Retinal pigment epithelial cell (primary cell): ENCODE measurements at regions not wholly inside any gene's neighbourhood (a gene's known extent, or its start where the extent isn't known, plus 50 kb on each side); places are given as distances from the start of the nearest gene placed in this dataset.
"Not testable (repeated sequence)": the region's sequence is repeated elsewhere in the genome, so short reads cannot be mapped to it uniquely, and the experiment has no call there.

Experiments
- DNase-seq: peaks from one replicate; pipeline ENCODE4 v3.0.0-alpha.2; 2010; ENCODE audit warnings: low read depth
- H3K4me3 ChIP-seq: 2 replicates; pipeline ENCODE4 v1.5.1; 2011; ENCODE audit warnings: mild to moderate bottlenecking, low read length, control low read depth, moderate library complexity
- CTCF ChIP-seq: conservative IDR thresholded peaks from 2 replicates; pipeline ENCODE4 v1.5.1; 2011; ENCODE audit warnings: low read depth, low read length, control low read depth, inconsistent platforms

- TF ChIP-seq CTCF, result no peak
- no peak for DNase-seq
- H3K4me3 ChIP-seq, result no peak overlapping the region
These were observed 275.1 kb downstream of the CYRIA start for GRCh38 chr2:16390561-16390960.

GRCh38 chr2:16389611-16390010, 276.0 kb downstream of the CYRIA start:
- H3K4me3 ChIP-seq, result no peak overlapping the region
- no peak for DNase-seq
- no peak for TF ChIP-seq CTCF

GRCh38 chr2:16388199-16388830, 277.3 kb downstream of the CYRIA start:
- H3K4me3 ChIP-seq, DNase-seq: not testable (repeated sequence)

- no peak for DNase-seq
- H3K4me3 ChIP-seq, result no peak overlapping the region
- no peak for TF ChIP-seq CTCF
These were observed 278.1 kb downstream of the CYRIA start for GRCh38 chr2:16387461-16387984.

- H3K4me3 ChIP-seq, result no peak overlapping the region
- no peak for TF ChIP-seq CTCF
- DNase-seq, result no peak
These were observed 279.2 kb downstream of the CYRIA start for GRCh38 chr2:16386431-16386830.

- no peak for TF ChIP-seq CTCF
- no peak overlapping the region for H3K4me3 ChIP-seq
- DNase-seq, result no peak
These were observed 279.6 kb downstream of the CYRIA start for GRCh38 chr2:16386031-16386430.

- no peak for TF ChIP-seq CTCF
- DNase-seq, result no peak
- H3K4me3 ChIP-seq, result no peak overlapping the region
These were observed 280.3 kb downstream of the CYRIA start for GRCh38 chr2:16385341-16385740.
